ENCODE measurements at regions not wholly inside any gene's neighbourhood (a gene's known extent, or its start where the extent isn't known, plus 50 kb on each side); places are given as distances from the start of the nearest gene placed in this dataset.
"Not testable (repeated sequence)": the region's sequence is repeated elsewhere in the genome, so short reads cannot be mapped to it uniquely, and the experiment has no call there.

GRCh38 chr7:142571581-142571980, 177.7 kb upstream of the PRSS1 start:
- Histone ChIP-seq H3K4me3 (no peak overlapping the region), H3K9me3 (no peaks in the 10 kb centered on the region), H3K27me3 (no peaks in the 10 kb centered on the region), H3K27ac (no peak overlapping the region), H3K4me1 (no peaks in the 10 kb centered on the region), H3K36me3 (no peaks in the 10 kb centered on the region)
- TF ChIP-seq CTCF (IDR thresholded peaks at IDR 0.05) = no peak
- DNase-seq (ENCODE audit: low spot score) = no peak

- Histone ChIP-seq H3K27me3 (no peaks in the 10 kb centered on the region), H3K27ac (no peak overlapping the region), H3K36me3 (no peaks in the 10 kb centered on the region), H3K4me1 (no peaks in the 10 kb centered on the region), H3K9me3 (no peaks in the 10 kb centered on the region), H3K4me3 (no peak overlapping the region)
- DNase-seq (ENCODE audit: low spot score) = no peak
- no peak for TF ChIP-seq CTCF (IDR thresholded peaks at IDR 0.05)
Measured at GRCh38 chr7:142569851-142570250, 179.4 kb upstream of the PRSS1 start.

- Histone ChIP-seq H3K4me3 (no peak overlapping the region), H3K4me1 (no peaks in the 10 kb centered on the region), H3K9me3 (no peaks in the 10 kb centered on the region), H3K36me3 (no peaks in the 10 kb centered on the region), H3K27me3 (no peaks in the 10 kb centered on the region), H3K27ac (no peak overlapping the region)
- TF ChIP-seq CTCF (IDR thresholded peaks at IDR 0.05) = no peak
- no peak for DNase-seq (ENCODE audit: low spot score)
Measured at GRCh38 chr7:142568435-142569097, 180.7 kb upstream of the PRSS1 start.

DNA sequence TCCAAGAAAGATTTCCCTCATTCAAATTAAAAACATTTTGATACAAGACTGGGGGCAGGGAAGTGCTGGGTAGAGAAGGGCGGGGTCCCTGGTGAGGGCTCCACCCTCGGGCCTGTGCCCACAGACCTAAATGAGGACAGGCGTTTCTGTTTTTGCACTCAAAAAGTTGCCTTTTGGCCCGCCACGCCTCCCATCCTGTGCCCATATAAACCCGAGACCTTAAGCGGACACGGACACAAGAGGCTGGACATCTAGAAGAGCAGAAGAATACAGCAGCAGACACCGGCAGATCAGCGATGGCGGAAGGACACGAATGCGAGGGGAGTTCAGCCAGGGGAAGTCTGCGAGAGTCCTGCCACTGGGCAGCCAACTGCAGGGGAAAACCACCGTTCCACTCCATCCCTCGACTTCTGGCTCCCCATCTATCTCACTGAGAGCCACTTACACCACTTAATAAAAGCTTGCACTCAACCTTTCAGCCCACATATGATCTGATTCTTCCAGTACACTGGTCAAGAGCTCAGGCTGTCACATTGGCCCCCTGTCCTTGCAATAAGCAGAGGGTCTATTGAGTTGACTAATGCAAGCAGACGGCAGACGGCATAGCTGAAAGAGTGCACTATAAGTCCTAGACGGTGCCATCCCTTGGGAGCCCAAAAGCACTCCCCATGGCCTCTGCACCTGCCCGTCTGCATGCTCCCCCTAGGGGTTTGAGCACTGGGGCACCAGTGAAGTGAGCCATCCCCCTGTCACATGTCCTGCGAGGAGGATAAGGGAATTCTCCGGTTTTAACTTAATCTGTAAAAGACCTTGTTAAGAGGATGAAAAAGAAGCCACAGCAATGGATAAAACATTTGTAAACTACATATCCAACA, 181.8 kb upstream of the PRSS1 start:
- H3K4me1 ChIP-seq = no peaks in the 10 kb centered on the region
- DNase-seq (ENCODE audit: low spot score) = no peak
- no peaks in the 10 kb centered on the region for H3K9me3 ChIP-seq
- no peak overlapping the region for H3K4me3 ChIP-seq
- no peaks in the 10 kb centered on the region for H3K27me3 ChIP-seq
- H3K27ac ChIP-seq = no peak overlapping the region
- TF ChIP-seq CTCF (IDR thresholded peaks at IDR 0.05) = no peak
- no peaks in the 10 kb centered on the region for H3K36me3 ChIP-seq

- Histone ChIP-seq H3K9me3 (no peaks in the 10 kb centered on the region), H3K36me3 (no peaks in the 10 kb centered on the region), H3K27me3 (no peaks in the 10 kb centered on the region), H3K4me3 (no peak overlapping the region), H3K4me1 (no peaks in the 10 kb centered on the region), H3K27ac (no peak overlapping the region)
- TF ChIP-seq CTCF (IDR thresholded peaks at IDR 0.05) = no peak
- DNase-seq (ENCODE audit: low spot score) = no peak
Measured at GRCh38 chr7:142566271-142566670, 183.0 kb upstream of the PRSS1 start.

DNA sequence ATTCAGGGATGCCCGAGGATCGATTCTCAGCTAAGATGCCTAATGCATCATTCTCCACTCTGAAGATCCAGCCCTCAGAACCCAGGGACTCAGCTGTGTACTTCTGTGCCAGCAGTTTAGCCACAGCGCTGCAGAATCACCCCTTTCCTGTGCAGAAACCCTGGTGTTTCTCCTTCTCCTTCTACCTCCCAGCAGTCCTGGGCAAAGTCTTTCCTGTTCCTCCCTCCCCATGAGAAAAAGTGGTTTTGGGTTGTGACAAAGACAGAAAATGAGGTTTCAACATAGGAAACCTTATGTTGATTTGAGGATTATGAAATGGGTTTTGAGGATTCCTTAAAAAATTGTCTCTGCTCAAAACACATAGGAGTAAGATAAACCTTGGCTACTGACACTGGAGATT, 185.1 kb upstream of the PRSS1 start:
- H3K36me3 ChIP-seq; H3K27me3 ChIP-seq; H3K4me3 ChIP-seq; DNase-seq (ENCODE audit: low spot score); H3K9me3 ChIP-seq; H3K27ac ChIP-seq; H3K4me1 ChIP-seq: not testable (repeated sequence)

Measured in right atrium auricular region (tissue), 2 donors.